ENCODE measurements at regions not wholly inside any gene's neighbourhood (a gene's known extent, or its start where the extent isn't known, plus 50 kb on each side); places are given as distances from the start of the nearest gene placed in this dataset.

DNA sequence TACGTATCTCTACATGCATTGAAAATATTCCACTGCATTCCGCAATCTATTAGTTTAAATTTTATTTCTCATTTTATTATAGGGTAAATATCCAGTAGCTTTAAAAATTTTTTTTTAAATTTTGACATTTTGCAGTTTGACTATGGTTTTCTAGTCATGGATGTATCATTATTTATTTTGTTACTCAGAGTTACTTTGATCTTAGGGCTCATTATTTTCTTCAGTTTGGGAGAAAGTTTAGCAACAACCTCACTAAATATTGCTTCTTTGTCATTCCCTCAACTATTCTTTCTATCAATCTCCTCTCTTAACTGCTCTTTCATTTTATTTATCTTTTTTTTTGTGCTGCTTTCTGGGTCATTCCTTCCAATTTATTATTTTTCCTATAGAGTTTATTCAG lies 100.5 kb upstream of the SLCO6A1 start:
- DNase-seq: no peak
- Histone ChIP-seq H3K36me3 (ENCODE audit: control insufficient read depth in 1 of 2, insufficient read depth in 2 of 2, low read length in 1 of 2) (no peaks in the 10 kb centered on the region), H3K4me1 (ENCODE audit: control insufficient read depth in 1 of 2, insufficient read depth in 2 of 2, low read length in 2 of 2) (peaks cover 0 to 2% of the 10 kb centered on the region in 2 donors), H3K27me3 (ENCODE audit: control insufficient read depth in 1 of 2, insufficient read depth in 2 of 2, low read length in 1 of 2) (no peaks in the 10 kb centered on the region), H3K4me3 (ENCODE audit: low read length in 2 of 2) (no peak overlapping the region), H3K27ac (ENCODE audit: low read depth in 1 of 2, low read length in 2 of 2) (no peak overlapping the region), H3K9me3 (ENCODE audit: control insufficient read depth, low read length) (no peaks in the 10 kb centered on the region)
- ATAC-seq (ENCODE audit: low FRiP score): no peak
- 97 to 100% methylated on average over 2 of the region's 2 CpGs for WGBS, 2 donors
- intact Hi-C loops (cut with DNase I): no loop called here

DNA sequence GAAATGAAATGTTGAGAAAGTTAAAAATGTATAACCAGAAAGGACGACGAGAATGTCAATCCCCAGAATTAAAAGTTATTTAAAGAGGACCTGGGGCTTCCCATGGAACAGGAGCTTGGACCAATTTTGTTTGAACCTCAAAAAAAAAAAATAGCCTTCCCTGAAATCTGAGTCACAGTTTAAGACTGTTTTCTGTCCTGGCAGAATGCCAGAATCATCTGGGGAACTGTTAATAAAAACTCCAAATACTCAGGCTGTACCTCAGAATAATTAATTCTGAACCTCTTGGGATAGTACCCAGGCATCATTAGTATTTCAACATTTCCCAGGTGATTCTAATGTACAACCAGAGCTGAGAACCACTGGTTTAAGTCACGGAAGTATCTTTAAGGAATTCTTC lies 102.2 kb upstream of the SLCO6A1 start:
- no peak for ATAC-seq (ENCODE audit: low FRiP score)
- no peaks in the 10 kb centered on the region for H3K27me3 ChIP-seq (ENCODE audit: control insufficient read depth in 1 of 2, insufficient read depth in 2 of 2, low read length in 1 of 2)
- peaks cover 0 to 2% of the 10 kb centered on the region in 2 donors for H3K4me1 ChIP-seq (ENCODE audit: control insufficient read depth in 1 of 2, insufficient read depth in 2 of 2, low read length in 2 of 2)
- H3K9me3 ChIP-seq (ENCODE audit: control insufficient read depth, low read length): no peaks in the 10 kb centered on the region
- 51 to 52% methylated on average over 3 of the region's 3 CpGs for WGBS, 2 donors
- no peak for DNase-seq
- H3K4me3 ChIP-seq (ENCODE audit: low read length in 2 of 2): no peak overlapping the region
- no peaks in the 10 kb centered on the region for H3K36me3 ChIP-seq (ENCODE audit: control insufficient read depth in 1 of 2, insufficient read depth in 2 of 2, low read length in 1 of 2)
- intact Hi-C loops (cut with DNase I): no loop called here
- H3K27ac ChIP-seq (ENCODE audit: low read depth in 1 of 2, low read length in 2 of 2): no peak overlapping the region

DNA sequence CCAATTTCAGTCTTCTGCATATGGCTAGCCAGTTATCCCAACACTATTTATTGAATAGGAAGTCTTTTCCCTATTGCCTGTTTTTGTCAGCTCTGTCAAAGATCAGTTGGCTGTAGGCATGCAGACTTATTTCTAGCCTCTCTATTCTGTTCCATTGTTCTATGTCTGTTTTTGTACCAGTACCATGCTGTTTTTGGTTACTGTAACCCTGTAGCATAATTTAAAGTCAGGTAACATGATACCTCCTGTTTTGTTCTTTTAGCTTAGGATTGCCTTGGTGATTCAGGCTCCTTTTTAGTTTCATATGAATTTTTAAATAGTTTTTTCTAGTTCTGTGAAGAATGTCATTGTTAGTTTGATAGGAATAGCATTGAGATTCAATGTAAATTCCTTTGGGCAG lies 104.9 kb upstream of the SLCO6A1 start:
- peaks cover 0 to 2% of the 10 kb centered on the region in 2 donors for H3K4me1 ChIP-seq (ENCODE audit: control insufficient read depth in 1 of 2, insufficient read depth in 2 of 2, low read length in 2 of 2)
- DNase-seq (no peak), ATAC-seq (ENCODE audit: low FRiP score) (no peak)
- no peaks in the 10 kb centered on the region for H3K36me3 ChIP-seq (ENCODE audit: control insufficient read depth in 1 of 2, insufficient read depth in 2 of 2, low read length in 1 of 2)
- intact Hi-C loops (cut with DNase I): no loop called here
- H3K4me3 ChIP-seq (ENCODE audit: low read length in 2 of 2): no peak overlapping the region
- H3K9me3 ChIP-seq (ENCODE audit: control insufficient read depth, low read length): no peaks in the 10 kb centered on the region
- no peak overlapping the region for H3K27ac ChIP-seq (ENCODE audit: low read depth in 1 of 2, low read length in 2 of 2)
- no peaks in the 10 kb centered on the region for H3K27me3 ChIP-seq (ENCODE audit: control insufficient read depth in 1 of 2, insufficient read depth in 2 of 2, low read length in 1 of 2)

DNA sequence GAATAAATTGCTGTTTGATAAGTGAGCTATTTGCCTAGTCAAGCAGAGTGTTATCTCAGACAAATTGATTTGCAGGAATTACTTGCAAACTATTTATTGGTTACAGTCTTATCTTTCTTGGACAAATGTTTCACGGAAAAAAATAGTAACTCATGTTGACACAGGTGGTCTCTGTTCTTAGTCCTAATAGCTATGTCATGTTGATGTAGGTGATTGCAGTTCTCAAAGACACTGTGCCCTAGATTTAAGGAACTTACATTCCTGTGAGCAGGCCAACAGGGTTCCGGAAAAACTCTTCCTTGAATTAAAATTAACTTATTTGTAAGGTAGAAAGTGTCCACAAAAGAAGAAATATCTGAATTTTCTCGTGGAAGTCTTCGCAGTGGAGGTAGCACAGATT lies 109.6 kb upstream of the SLCO6A1 start:
- DNase-seq: no peak

DNA sequence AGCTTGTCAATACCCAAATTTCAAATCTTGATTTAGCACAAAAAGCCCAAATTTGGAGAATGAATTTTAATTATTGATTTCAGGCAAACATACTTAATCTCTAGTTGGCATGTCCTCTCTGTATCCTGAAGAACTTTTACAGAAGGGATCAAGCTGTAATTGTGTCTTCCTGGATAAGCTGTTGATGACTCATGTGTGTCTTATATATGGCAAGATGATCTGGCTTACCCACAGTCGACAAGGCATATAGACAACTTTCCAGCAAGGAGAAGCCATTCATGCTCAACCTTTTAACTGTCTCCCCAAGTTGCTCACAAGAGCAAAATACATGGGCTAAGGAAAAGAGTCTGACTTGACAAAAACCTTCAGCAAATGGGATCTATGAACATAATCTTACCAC lies 112.5 kb upstream of the SLCO6A1 start:
- ATAC-seq (ENCODE audit: low FRiP score): no peak
- Histone ChIP-seq H3K27me3 (ENCODE audit: control insufficient read depth in 1 of 2, insufficient read depth in 2 of 2, low read length in 1 of 2) (no peaks in the 10 kb centered on the region), H3K4me3 (ENCODE audit: low read length in 2 of 2) (no peak overlapping the region), H3K27ac (ENCODE audit: low read depth in 1 of 2, low read length in 2 of 2) (no peak overlapping the region), H3K36me3 (ENCODE audit: control insufficient read depth in 1 of 2, insufficient read depth in 2 of 2, low read length in 1 of 2) (no peaks in the 10 kb centered on the region), H3K9me3 (ENCODE audit: control insufficient read depth, low read length) (peaks cover 2% of the 10 kb centered on the region), H3K4me1 (ENCODE audit: control insufficient read depth in 1 of 2, insufficient read depth in 2 of 2, low read length in 2 of 2) (no peaks in the 10 kb centered on the region)
- intact Hi-C loops (cut with DNase I): no loop called here
- DNase-seq: no peak
- 71 to 91% methylated on average over 1 of the region's 1 CpG for WGBS, 2 donors

More for the DNA sequence above, 109.6 kb upstream of the SLCO6A1 start:
- H3K4me3 ChIP-seq (ENCODE audit: low read length in 2 of 2): no peak overlapping the region
- H3K36me3 ChIP-seq (ENCODE audit: control insufficient read depth in 1 of 2, insufficient read depth in 2 of 2, low read length in 1 of 2): no peaks in the 10 kb centered on the region
- WGBS, 2 donors: 63 to 69% methylated on average over 4 of the region's 4 CpGs
- no peak overlapping the region for H3K27ac ChIP-seq (ENCODE audit: low read depth in 1 of 2, low read length in 2 of 2)
- H3K27me3 ChIP-seq (ENCODE audit: control insufficient read depth in 1 of 2, insufficient read depth in 2 of 2, low read length in 1 of 2): no peaks in the 10 kb centered on the region
- H3K9me3 ChIP-seq (ENCODE audit: control insufficient read depth, low read length): no peaks in the 10 kb centered on the region
- no peak for ATAC-seq (ENCODE audit: low FRiP score)
- H3K4me1 ChIP-seq (ENCODE audit: control insufficient read depth in 1 of 2, insufficient read depth in 2 of 2, low read length in 2 of 2): no peaks in the 10 kb centered on the region
- intact Hi-C loops (cut with DNase I): no loop called here

DNA sequence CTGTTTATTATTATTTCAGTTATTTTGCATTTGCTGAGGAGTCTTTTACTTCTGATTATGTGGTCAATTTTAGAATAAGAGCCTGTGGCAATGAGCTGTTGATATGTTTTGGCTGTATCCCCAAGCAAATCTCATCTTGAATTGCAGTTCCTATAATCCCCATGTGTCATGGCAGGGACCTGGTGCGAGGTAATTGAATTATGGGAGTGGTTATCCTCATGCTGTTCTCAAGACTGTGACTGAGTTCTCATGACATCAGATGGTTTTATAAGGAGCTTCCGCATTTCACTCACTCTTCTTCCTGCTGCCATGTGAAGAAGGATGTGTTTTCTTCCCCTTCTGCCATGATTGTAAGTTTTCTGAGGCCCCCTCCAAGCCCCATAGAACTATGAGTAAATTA lies 114.9 kb upstream of the SLCO6A1 start:
- no peaks in the 10 kb centered on the region for H3K36me3 ChIP-seq (ENCODE audit: control insufficient read depth in 1 of 2, insufficient read depth in 2 of 2, low read length in 1 of 2)
- no peak overlapping the region for H3K27ac ChIP-seq (ENCODE audit: low read depth in 1 of 2, low read length in 2 of 2)
- intact Hi-C loops (cut with DNase I): no loop called here
- H3K27me3 ChIP-seq (ENCODE audit: control insufficient read depth in 1 of 2, insufficient read depth in 2 of 2, low read length in 1 of 2): no peaks in the 10 kb centered on the region
- ATAC-seq (ENCODE audit: low FRiP score) (no peak), DNase-seq (no peak)
- no peak overlapping the region for H3K4me3 ChIP-seq (ENCODE audit: low read length in 2 of 2)
- no peaks in the 10 kb centered on the region for H3K4me1 ChIP-seq (ENCODE audit: control insufficient read depth in 1 of 2, insufficient read depth in 2 of 2, low read length in 2 of 2)
- peaks cover 2% of the 10 kb centered on the region for H3K9me3 ChIP-seq (ENCODE audit: control insufficient read depth, low read length)
- 86 to 88% methylated on average over 2 of the region's 2 CpGs for WGBS, 2 donors

DNA sequence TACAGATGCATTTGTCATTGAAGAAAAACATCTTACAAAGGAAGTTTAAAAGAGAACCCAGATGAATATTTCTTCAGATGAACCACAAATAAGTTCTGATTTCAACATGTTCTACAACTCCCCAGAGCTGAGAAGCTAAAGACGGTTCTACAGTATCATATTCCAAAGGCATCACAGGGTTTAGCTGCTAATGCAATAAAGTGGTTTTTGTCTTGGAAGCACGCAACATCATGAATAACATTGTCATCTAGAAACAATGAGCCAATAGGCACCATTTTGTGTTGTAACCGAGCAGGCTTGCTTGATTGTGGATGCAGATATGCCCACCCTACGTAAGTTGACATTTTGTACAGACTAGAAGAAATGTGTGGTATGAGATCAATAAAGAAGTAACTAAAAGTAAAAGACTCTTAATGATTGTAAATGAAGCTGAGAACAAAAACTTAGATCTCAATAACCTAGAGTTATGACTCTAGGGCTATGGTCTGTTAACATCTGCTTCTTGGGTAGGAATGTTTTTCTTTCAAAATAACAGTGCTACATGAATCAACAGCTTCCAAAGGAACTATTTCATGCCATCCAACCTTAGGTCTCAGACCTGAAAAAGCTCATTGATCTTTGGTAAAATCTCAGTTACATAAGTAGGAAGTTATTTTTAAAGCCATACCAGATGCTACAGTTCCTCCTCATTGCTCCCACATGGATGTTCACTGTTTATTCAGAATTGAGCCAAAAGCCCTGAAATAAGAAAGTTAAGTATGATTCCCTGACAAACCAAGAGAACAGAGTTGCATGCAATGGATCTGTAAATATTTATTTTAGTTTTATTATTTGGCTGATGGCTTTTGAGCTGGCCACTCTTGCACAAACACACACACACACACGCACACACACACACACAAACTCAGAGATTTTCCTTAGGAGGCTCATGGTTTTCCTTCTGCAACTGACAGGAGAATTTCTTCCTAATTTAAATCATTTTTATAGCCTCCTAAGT lies 118.7 kb upstream of the SLCO6A1 start:
- DNase-seq (no peak), ATAC-seq (ENCODE audit: low FRiP score) (no peak)
- no peaks in the 10 kb centered on the region for H3K36me3 ChIP-seq (ENCODE audit: control insufficient read depth in 1 of 2, insufficient read depth in 2 of 2, low read length in 1 of 2)
- no peaks in the 10 kb centered on the region for H3K27me3 ChIP-seq (ENCODE audit: control insufficient read depth in 1 of 2, insufficient read depth in 2 of 2, low read length in 1 of 2)
- no peak overlapping the region for H3K4me3 ChIP-seq (ENCODE audit: low read length in 2 of 2)
- peaks cover 4% of the 10 kb centered on the region for H3K9me3 ChIP-seq (ENCODE audit: control insufficient read depth, low read length)
- 64 to 82% methylated on average over 5 of the region's 5 CpGs for WGBS, 2 donors
- H3K4me1 ChIP-seq (ENCODE audit: control insufficient read depth in 1 of 2, insufficient read depth in 2 of 2, low read length in 2 of 2): no peaks in the 10 kb centered on the region
- intact Hi-C loops (cut with DNase I): no loop called here
- H3K27ac ChIP-seq (ENCODE audit: low read depth in 1 of 2, low read length in 2 of 2): no peak overlapping the region

DNA sequence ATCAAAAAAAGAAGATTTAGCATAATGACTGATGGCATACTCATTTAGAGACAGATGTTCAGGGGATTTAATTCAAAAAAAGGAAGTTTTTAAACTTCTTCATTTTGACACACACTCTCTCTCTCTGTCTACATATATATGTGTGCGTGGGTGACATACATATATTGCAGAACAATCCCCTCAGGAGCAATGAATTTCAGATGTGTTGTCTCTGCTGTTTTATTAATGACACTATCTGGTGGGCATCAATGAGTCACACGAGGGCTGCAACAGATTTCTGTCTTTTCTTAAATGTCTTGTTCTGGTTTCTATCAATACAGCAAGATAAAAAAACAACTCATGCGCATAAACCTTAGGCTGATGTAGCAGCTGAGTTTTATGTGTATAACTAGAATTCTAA lies 123.5 kb upstream of the SLCO6A1 start:
- 57 to 69% methylated on average over 3 of the region's 3 CpGs for WGBS, 2 donors
- H3K36me3 ChIP-seq (ENCODE audit: control insufficient read depth in 1 of 2, insufficient read depth in 2 of 2, low read length in 1 of 2): no peaks in the 10 kb centered on the region
- H3K27ac ChIP-seq (ENCODE audit: low read depth in 1 of 2, low read length in 2 of 2): no peak overlapping the region
- peaks cover 1% of the 10 kb centered on the region for H3K9me3 ChIP-seq (ENCODE audit: control insufficient read depth, low read length)
- ATAC-seq (ENCODE audit: low FRiP score) (no peak), DNase-seq (no peak)
- intact Hi-C loops (cut with DNase I): no loop called here
- H3K4me3 ChIP-seq (ENCODE audit: low read length in 2 of 2): no peak overlapping the region
- H3K27me3 ChIP-seq (ENCODE audit: control insufficient read depth in 1 of 2, insufficient read depth in 2 of 2, low read length in 1 of 2): no peaks in the 10 kb centered on the region
- H3K4me1 ChIP-seq (ENCODE audit: control insufficient read depth in 1 of 2, insufficient read depth in 2 of 2, low read length in 2 of 2): peaks cover 0 to 3% of the 10 kb centered on the region in 2 donors
